ENCODE measurements at regions not wholly inside any gene's neighbourhood (a gene's known extent, or its start where the extent isn't known, plus 50 kb on each side); places are given as distances from the start of the nearest gene placed in this dataset.

- DNase-seq: no peak
Measured at GRCh38 chr15:85984241-85984640, 95.4 kb upstream of the AGBL1 start.

- DNase-seq: no peak
Measured at GRCh38 chr15:85986116-85986515, 93.6 kb upstream of the AGBL1 start.

DNA sequence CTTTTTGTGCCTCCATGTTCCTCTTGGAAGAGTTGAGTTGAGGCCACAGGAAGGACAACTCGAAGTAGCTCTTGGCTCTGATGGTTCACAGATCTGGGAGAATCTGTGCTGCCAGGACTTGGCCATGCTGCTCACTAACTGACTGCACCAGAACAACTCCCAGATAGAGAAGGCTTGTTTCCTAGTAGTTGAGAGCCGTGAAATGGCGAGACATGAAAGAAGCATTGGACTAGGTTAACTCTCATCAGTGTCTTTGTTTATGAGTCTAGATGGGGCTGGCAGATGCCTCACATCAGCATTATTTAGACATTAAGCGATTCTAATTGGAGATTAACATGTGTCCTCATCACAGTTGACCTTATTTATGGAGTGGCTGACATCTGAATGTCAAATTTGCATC is 92.9 kb upstream of the AGBL1 start:
- DNase-seq: no peak

DNA sequence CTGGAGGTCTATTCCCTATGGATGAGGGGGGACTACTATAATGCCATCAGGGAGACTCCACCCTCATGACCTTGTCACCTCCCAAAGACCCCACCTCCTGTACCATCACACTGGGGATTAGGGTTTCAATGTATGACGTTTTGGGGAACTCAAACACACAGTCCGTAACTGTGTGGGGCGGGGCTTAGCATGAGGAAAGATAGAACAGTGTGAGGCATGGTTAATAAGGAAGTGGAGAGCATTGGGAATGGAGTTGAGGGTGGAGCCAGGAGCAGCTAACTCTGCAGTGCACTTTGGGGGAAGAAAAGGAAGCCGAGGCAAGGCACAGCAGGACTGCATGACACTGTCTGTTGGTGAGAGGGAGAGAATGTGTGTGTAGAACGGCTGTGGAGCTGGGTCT is 90.9 kb upstream of the AGBL1 start:
- DNase-seq: no peak

GRCh38 chr15:85992224-85992623 is 87.4 kb upstream of the AGBL1 start:
- DNase-seq: no peak

DNA sequence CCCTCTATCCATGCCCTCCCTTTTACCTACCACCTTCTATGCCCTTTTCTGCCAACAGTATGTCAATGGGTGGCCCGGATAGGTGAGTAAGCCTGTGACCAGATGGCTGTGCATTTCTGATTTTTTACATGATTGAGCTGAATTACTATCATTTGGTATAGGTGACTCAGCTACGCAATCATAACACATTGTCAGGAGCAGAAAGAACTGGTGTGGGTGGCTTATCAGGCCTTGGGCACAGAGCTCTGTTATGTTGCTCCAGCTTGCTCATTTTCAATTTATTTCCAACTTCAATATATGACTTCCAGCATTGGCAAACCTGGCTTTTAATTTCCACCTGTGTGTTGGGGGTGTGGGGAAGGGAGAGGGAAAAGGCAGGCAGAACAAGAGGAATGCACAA is 86.6 kb upstream of the AGBL1 start:
- no peak for DNase-seq

GRCh38 chr15:85997618-85998017 is 82.1 kb upstream of the AGBL1 start:
- no peak for DNase-seq

DNA sequence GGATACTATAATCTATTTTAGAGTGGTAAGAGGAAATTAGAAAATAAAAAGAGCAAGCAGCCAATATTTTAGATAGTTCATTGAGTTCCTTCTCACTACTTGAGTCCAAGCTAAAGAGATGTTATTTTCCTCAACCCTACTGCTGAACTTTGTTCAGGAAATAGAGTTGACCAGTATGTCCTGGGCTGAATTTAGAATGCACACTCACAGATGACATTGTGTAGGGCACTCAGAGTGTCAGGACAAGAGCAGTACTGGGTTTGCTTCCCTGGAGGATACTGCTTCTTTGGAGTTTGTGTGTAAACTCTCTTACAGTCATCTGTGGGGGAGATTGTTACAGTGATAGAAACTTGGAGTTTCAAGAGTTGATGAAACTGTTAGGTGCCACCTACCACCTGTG is 80.0 kb upstream of the AGBL1 start:
- no peak for DNase-seq

- no peak for DNase-seq
Measured at GRCh38 chr15:86001200-86001599, 78.5 kb upstream of the AGBL1 start.

- DNase-seq: no peak
Measured at GRCh38 chr15:86002444-86002843, 77.2 kb upstream of the AGBL1 start.

GRCh38 chr15:86004061-86004460 is 75.6 kb upstream of the AGBL1 start:
- DNase-seq: no peak

DNA sequence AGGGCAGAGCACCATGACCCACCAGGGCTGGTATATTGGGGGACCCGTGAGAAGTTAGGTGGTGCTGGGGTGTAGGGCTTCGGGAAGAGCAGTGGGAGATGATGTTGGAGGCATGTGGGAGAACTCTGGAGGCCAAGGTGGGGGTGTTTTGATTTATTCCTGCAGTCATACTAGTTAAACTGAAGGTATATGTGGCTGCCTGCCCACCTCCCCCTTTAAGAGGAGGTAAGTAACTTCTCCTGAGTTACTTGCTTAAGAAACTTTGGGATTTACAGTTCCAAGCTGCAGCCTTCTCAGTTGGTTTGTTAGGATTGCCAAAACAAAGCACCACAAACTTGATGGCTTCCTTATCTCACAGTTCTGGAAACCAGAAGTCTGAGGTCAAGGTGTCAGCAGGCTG is 73.1 kb upstream of the AGBL1 start:
- DNase-seq: no peak

GRCh38 chr15:86009727-86010126 is 69.9 kb upstream of the AGBL1 start:
- no peak for DNase-seq

DNA sequence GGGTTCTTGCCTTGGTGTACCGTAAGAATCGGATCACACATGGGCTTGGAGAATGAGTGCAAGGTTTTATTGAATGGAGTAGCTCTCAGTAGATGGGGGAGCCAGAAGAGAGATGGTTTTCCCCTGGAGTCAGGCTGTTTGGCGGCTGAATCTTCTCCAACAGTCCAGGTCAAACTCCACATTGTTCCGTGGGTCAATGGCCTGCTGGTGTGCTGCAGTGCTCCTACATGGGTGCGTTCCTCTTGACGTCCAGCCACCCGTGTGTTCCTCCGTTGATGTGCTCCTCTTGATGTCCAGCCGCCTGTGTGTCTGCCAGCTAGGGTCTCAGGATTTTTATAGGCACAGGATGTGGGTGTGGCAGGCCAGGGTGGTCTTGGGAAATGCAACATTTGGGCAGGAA is 69.3 kb upstream of the AGBL1 start:
- DNase-seq: no peak

GRCh38 chr15:86010891-86011290 is 68.8 kb upstream of the AGBL1 start:
- DNase-seq: no peak

DNA sequence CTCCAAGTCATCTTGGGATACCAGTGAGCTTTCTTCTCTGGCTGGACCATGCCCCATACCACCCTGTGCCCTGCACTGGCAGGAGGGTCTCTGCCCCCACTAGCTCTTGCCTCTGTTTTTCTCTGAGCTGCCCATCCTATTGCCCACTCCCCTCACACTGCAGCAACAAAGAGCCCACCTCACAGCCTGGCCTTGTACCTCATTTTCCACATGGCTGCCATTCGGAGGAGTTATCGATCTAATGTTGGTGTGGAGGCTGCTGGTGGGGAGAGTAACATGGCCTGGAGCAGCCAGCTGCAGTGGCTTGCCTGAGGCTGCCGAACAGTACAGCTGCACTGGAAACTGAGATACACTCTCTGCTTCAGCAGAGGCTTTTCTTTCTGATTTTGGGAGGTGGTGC is 65.7 kb upstream of the AGBL1 start:
- DNase-seq: no peak

GRCh38 chr15:86016750-86017149 is 62.9 kb upstream of the AGBL1 start:
- no peak for DNase-seq

GRCh38 chr15:86018679-86019078 is 61.0 kb upstream of the AGBL1 start:
- no peak for DNase-seq

DNA sequence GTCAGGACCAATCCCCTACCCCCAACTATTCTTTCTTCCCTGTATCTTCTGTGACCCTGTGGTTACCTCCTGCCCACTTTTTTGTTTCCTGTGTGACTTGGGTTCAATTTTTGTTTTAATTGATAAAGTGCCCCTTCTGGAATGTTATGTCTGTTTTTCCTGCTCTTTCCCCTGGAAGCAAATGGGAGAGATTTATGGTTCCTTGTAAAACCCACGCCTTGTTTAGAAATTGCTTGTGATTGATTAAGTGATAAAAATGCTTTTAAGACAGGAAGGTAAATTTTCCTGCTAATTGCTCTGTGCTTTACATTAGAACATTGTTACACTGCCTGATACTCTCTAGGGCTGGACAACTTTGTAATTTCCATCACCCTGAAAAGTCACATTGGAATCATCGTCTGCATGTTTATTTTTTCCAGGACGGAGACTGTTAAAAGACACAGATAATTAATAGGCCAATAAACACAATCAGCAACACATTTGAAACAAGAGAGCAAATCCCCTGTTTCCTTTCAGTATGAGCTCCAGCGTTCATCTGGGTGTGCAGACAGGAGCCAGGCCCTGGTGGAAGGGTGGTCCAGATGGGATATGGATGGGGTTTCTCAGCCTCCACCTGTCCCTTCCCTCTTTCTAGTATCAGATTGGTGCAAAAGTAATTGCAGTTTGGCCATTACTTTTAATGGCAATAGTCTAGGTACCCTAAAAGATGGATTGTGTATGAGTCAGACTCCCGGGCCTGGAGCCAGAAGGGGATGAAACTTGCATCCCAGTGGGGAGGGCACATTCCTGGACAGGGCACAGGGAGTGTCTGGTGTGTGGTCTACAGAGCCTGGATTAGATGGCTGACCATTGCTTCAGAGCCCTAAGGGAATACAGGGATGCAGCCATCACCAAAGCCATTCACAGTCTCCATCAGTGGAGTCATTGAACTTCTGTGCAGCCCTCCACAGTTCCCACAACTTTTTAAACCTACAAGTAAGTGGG is 58.1 kb upstream of the AGBL1 start:
- no peak for DNase-seq

GRCh38 chr15:86028961-86029360 is 50.7 kb upstream of the AGBL1 start:
- DNase-seq: no peak

All from NCI-H1105 (cell line).